Kidney capillary endothelial cell (primary cell): ENCODE measurements at regions not wholly inside any gene's neighbourhood (a gene's known extent, or its start where the extent isn't known, plus 50 kb on each side); places are given as distances from the start of the nearest gene placed in this dataset.
"Not testable (repeated sequence)": the region's sequence is repeated elsewhere in the genome, so short reads cannot be mapped to it uniquely, and the experiment has no call there.

Experiments used
- DNase-seq: peaks from one replicate; pipeline ENCODE4 v3.0.0-alpha.2; 2018; ENCODE audit warnings: low spot score

GRCh38 chr20:52098186-52098585 lies 93.4 kb downstream of the ZFP64 start:
- DNase-seq, result no peak

- no peak for DNase-seq
Measured at GRCh38 chr20:52096117-52096516, 95.5 kb downstream of the ZFP64 start.

- no peak for DNase-seq
Measured at GRCh38 chr20:52094693-52095092, 96.9 kb downstream of the ZFP64 start.

DNA sequence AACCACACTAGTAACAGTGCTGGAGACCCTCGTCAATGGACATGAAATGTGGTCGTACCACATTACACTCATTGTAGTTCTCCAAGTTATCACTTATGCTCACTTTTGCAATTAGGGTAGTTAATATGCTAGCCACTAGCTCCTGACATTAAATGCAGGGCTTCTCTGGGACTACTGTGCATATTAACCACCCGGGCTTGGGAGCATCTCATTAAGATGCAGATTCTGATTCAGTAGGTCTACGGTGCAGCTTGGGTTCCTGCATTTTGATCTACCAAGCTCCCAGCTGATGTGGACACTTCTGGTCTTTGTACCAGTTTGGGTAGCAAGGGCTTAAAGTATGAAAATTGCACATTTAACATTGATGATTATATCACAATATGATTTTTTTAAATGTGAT lies 98.0 kb downstream of the ZFP64 start:
- DNase-seq, result no peak

GRCh38 chr20:52090035-52090434 lies 101.5 kb downstream of the ZFP64 start:
- DNase-seq, result no peak

GRCh38 chr20:52087471-52087870 lies 104.1 kb downstream of the ZFP64 start:
- DNase-seq, result no peak

DNA sequence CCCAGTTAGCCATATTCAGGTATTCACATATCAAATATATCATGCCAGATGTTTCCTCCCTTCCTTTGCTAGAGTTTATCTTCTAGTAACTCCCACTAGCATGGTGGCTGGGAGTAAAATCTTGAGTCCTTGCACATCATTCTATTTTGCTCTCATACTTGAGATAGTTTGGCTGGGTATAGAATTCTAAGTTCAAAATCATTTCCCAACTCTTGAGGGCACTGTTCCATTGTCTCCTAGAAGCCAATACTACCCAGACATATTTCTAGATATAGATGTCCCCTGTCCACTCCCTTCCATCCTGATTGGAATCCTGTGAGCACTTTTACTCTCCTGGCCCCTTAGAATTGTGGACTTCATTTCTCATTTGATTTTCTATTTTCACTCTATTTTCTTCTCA lies 104.7 kb downstream of the ZFP64 start:
- no peak for DNase-seq

DNA sequence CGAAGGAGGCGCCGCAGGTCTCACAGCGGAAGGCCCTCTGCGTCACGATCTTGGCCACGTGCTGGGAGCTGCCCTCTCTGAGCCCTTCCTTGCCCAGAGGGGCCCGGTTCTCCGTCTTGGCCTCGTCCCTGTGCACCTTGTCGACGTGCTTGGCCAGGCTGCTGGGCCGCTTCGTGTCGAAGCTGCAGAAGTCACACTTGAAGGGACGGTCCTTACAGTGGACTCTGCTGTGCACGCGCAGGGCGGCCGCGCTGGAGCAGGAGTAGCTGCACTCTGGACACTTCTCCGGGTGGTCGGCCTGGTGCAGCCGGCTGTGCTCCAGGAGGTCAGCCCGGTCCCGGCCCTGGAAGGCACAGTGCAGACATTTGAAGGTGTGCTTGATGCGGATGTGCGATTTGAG lies 106.9 kb downstream of the ZFP64 start:
- DNase-seq, result no peak

DNA sequence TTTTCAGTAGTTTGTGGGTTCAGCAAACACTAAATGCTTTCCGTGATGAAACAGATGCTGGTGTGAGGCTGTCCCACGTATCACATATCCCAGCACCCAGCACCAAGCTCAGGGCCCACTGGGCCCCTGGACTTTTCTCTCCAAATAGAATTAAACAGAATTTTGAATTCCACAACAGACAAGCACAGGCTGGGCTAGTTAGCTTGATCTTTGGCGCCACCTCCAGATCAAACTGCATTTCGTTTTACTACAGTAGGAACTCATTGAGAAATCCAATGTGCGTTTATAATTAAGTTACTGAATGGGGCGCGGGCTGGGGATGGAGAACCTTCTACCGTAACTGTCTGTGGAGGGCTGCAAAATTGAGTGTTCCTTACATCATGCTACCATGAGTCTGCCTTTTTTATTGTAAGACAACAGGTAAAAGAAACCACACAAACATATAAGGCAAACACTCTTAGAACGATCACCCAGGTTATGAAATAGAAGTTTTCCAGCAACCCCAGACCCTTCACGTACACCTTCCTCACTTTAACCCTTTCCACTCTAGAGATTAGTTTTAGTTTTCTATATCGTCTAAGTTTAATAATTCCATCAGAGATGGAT lies 107.8 kb downstream of the ZFP64 start:
- DNase-seq, result peak; percentile 48

GRCh38 chr20:52082612-52083011 lies 109.0 kb downstream of the ZFP64 start:
- no peak for DNase-seq

DNA sequence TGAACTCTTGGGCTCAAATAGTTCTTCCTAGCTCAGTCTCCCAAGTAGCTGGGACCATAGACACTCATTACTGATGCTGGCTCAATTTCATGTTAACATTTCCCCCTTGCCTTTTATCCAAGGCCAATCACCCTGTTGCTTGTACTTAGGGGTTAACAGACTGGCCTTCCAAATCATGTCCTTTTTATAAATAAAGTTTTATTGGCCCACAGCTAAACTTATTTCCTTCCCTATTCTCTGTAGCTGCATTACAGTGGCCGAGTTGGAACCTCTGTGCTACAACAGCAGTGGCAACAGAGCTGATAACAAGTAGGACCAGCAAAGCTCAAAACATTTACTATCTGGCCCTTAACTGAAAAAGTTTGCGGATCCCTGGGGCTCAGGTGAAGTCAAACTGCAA lies 109.8 kb downstream of the ZFP64 start:
- no peak for DNase-seq

DNA sequence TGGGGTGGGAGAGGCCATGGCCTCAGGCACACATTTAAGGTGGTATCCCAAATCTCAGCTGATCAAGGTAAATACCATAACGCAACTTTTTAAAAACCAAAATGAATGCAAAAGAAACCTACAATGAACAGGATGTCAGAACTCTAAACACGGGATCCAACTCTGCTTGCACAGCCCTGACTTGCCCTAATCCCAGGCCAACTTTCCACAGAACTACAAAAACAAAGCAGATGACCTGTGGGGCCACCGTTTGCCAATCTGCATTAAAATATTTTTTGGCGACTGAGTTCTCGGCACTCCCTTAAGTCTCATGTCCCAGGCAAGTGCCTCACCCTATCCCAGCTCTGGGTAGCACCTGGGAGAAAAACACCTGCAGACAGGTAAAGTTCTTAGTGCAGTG lies 110.5 kb downstream of the ZFP64 start:
- no peak for DNase-seq

DNA sequence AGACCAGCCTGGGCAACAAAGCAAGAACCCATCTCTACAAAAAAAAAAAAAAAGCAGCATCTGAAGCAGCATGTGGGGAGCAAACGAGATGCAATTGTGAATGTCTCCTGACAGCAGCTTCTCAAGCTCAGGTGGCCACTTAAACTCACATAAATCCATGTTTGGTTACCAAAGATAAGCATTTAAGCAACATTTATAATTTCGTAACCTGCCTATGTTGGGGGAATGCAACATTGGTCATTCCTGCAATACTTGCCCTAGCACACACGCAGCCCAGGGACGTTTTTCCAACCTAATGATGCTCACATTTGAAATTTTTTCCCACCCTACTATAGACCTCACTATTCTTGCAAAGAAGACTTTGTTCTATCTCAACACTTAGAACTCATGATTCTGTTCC lies 113.3 kb downstream of the ZFP64 start:
- DNase-seq, result no peak

DNA sequence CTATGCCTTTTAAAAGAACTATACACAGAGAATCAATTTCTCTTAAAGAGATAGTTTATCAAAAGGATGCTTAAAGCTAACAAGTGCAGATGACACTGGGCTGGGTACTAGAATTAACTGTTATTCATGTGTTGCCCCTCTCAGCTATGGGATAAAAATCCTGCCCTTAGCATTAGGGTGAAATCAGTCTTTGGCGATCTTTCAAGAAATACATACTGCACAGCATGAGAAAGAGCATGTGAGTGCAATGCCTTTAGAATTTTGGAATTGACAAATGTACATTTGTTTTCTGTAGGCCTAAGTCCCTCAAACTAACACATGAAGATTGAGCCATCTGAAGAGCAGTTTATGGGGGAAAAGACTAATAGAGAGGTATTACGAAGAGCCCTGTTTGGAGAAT lies 115.4 kb downstream of the ZFP64 start:
- DNase-seq, result no peak

- DNase-seq, result no peak
Measured at GRCh38 chr20:52075400-52075799, 116.2 kb downstream of the ZFP64 start.

GRCh38 chr20:52071136-52071535 lies 120.4 kb downstream of the ZFP64 start:
- DNase-seq, result no peak

DNA sequence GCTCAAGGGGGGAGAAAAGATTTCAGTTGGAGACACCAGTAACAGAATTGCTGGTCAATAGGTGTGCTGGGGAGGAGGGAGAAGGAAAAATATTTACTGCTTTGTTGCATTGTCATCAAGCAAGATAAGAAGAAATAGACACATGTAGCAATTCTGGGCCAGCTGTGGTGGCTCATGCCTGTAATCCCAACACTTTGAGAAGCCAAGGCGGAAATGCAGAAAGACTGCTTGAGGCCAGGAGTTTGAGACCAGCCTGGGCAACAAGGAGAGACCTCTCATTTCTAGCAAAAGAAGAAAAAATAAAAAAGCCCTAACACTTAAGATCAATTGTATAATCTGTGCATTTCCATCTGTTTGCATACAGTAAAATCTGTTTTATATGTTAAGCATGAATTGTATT lies 126.6 kb downstream of the ZFP64 start:
- DNase-seq, result no peak

- no peak for DNase-seq
Measured at GRCh38 chr20:52062452-52063209, 128.9 kb downstream of the ZFP64 start.

DNA sequence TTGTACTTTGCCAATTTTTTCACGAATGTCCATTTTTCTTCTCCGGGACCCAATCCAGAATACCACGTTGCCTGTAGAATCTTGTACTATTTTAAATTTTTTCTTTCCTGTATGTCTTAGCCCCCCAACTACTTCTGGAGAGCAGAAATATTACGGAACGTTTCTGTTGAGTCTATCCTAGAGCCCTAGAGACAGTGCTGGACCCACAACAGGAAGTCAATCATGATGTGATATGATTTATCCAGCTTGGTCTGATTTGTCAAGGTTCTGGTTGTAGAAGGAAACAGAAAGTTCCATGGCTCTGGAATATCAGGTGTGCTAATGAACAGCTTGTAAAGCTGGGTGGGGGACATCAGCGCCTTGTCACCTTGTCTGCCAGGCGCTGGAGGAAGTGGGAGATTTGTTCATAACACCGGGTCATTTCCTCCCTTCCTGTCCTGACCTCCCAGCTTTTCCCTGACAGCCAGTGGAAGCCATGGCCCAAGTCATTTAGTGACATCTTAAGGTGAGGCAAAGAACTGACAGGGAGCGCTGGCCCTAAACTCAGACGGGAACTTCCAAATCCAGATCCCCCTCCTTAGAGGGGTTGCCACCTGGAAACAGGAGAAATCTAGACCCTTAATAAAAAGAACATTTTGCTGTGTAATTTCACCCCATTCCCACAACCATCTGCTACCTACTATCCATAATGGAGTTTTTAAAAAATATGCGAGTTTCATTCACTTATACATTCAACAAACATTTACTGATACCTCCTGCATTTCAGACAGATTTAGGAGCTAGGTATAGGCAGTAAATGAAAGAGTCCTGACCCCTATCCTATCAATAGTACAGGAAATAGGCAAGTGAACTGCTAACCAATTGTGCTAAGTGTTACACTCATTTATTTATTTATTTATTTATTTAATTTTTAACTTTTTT lies 130.5 kb downstream of the ZFP64 start:
- DNase-seq, result peak; percentile 59

GRCh38 chr20:52057133-52057532 lies 134.4 kb downstream of the ZFP64 start:
- DNase-seq, result not testable (repeated sequence)

DNA sequence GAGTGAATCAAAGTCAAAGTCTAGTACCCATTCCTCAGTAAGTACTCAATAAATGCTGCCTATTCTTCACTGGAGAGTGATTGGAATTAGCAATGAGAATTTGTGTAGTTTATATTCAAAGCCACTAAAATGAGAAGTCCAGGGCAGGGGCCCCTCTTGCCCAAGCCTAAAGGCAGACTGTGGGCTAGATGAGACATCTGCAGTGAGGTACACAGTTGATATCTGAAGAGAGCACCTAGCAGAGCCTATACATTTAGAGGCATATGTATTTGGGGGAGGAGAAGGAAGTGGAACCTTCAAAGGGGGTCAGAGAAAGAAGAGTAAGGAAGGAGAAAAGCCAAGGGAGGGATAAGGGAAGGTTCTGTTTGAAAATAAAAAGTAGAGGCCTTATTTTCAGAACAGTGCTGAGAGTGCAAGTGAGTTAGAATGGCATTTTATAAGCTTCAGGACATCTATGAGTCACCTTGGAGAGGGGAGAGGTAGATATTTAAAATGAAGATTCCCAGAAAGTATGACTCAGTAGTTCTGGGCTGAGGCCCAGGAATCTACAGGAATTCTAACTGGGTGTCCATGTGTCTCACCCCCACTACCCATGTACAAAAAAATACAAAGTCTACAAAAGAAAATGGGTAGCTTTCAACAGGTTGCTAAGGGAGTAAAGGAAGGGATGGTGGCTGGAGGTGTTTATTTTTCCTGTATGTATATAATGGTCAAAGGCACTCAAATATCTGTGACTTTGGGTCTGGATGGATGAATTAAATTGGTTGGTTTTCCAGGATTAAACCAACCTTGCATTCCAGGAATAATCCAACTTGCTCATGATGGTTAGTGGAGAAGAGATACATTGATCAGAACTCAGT lies 135.1 kb downstream of the ZFP64 start:
- peak; percentile 8 for DNase-seq

DNA sequence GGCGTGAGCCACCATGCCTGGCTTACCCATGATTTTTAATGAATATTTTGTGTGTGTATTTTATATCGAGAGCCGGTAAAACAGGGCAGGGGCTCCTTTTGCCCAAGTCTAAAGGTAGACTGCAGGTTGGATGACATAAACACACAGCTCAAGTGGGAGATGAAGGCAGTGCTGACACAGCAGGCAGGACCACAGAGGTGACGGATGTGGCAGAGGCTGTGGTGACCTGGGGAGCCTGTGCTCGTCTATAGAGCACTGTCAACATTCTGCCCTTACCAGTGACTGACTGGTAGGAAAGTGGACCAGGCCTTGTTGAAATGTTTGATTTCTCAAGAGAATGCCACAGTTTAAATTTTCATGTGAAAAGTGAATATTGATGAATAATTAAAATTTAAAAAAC lies 137.5 kb downstream of the ZFP64 start:
- no peak for DNase-seq
